M059J (cell line): ENCODE measurements at regions not wholly inside any gene's neighbourhood (a gene's known extent, or its start where the extent isn't known, plus 50 kb on each side); places are given as distances from the start of the nearest gene placed in this dataset.

Source experiments
- DNase-seq: peaks from one replicate; pipeline ENCODE4 v3.0.0-alpha.2; 2012; ENCODE audit warnings: low read depth

- no peak for DNase-seq
Observed at GRCh38 chr10:47053081-47053798, 142.0 kb downstream of the PTPN20 start.

GRCh38 chr10:47054974-47055373 is 143.7 kb downstream of the PTPN20 start:
- DNase-seq = no peak

GRCh38 chr10:47055386-47056246 is 144.4 kb downstream of the PTPN20 start:
- no peak for DNase-seq

GRCh38 chr10:47056247-47056510 is 145.0 kb downstream of the PTPN20 start:
- DNase-seq = no peak

- no peak for DNase-seq
Observed at GRCh38 chr10:47057471-47057870, 146.2 kb downstream of the PTPN20 start.

GRCh38 chr10:47058032-47058702 is 146.9 kb downstream of the PTPN20 start:
- DNase-seq = no peak

GRCh38 chr10:47058961-47059391 is 147.7 kb downstream of the PTPN20 start:
- peak; percentile 68 for DNase-seq

- DNase-seq = no peak
Observed at GRCh38 chr10:47059606-47060311, 148.5 kb downstream of the PTPN20 start.

GRCh38 chr10:47060356-47060755 is 149.1 kb downstream of the PTPN20 start:
- DNase-seq = no peak

GRCh38 chr10:47060993-47061500 is 149.8 kb downstream of the PTPN20 start:
- no peak for DNase-seq

- no peak for DNase-seq
Observed at GRCh38 chr10:47061776-47062175, 150.5 kb downstream of the PTPN20 start.

- no peak for DNase-seq
Observed at GRCh38 chr10:47062441-47063200, 151.4 kb downstream of the PTPN20 start.

GRCh38 chr10:47063858-47064257 is 152.6 kb downstream of the PTPN20 start:
- no peak for DNase-seq

- DNase-seq = no peak
Observed at GRCh38 chr10:47065903-47066302, 154.7 kb downstream of the PTPN20 start.

- DNase-seq = no peak
Observed at GRCh38 chr10:47067949-47068940, 157.0 kb downstream of the PTPN20 start.

- DNase-seq = no peak
Observed at GRCh38 chr10:47070541-47070940, 159.3 kb downstream of the PTPN20 start.

GRCh38 chr10:47071891-47072290 is 160.7 kb downstream of the PTPN20 start:
- no peak for DNase-seq

GRCh38 chr10:47073967-47074366 is 162.7 kb downstream of the PTPN20 start:
- no peak for DNase-seq

GRCh38 chr10:47076949-47077361 is 165.7 kb downstream of the PTPN20 start:
- peak; percentile 74 for DNase-seq

GRCh38 chr10:47077386-47077785 is 166.2 kb downstream of the PTPN20 start:
- DNase-seq = no peak
